GM12874 (cell line): ENCODE measurements at regions not wholly inside any gene's neighbourhood (a gene's known extent, or its start where the extent isn't known, plus 50 kb on each side); places are given as distances from the start of the nearest gene placed in this dataset.

Experiments used
- TF ChIP-seq, protein P1 (sequence below): IDR thresholded peaks from 2 replicates; pipeline ENCODE4 v1.5.1; 2011; ENCODE audit warnings: low read depth, mild to moderate bottlenecking, control low read depth, low read length, moderate library complexity; ENCODE audit not compliant: insufficient read depth

DNA sequence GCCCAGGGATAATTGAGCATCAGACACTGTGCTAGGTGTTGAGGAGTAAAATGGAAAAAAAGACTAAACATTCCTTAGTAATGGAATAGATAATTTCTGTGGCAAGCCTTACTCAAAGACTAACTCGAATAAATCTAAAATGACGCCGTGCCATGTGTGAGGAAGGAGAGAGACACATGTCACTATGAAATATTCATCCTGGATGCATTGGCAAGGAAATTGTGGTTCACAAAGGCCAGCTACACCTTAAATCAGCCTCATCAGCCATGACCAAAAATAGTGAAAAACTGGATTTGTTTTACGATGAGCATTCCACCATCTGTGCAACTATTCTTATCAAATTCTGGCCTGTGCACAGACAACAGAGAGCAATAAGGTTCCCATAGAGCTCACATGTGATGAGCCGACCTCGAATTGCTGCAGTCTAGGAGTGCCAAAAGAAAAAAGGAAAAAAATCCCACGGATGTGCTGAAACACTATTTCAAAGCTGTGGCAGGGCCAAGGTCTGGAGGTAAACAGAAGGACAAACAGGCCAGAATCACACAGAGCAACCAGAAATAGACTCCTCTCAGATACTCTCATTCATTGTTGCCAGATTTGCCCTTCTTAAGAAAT, 505.7 kb downstream of the EFNB2 start:
- TF ChIP-seq, protein P1, sequence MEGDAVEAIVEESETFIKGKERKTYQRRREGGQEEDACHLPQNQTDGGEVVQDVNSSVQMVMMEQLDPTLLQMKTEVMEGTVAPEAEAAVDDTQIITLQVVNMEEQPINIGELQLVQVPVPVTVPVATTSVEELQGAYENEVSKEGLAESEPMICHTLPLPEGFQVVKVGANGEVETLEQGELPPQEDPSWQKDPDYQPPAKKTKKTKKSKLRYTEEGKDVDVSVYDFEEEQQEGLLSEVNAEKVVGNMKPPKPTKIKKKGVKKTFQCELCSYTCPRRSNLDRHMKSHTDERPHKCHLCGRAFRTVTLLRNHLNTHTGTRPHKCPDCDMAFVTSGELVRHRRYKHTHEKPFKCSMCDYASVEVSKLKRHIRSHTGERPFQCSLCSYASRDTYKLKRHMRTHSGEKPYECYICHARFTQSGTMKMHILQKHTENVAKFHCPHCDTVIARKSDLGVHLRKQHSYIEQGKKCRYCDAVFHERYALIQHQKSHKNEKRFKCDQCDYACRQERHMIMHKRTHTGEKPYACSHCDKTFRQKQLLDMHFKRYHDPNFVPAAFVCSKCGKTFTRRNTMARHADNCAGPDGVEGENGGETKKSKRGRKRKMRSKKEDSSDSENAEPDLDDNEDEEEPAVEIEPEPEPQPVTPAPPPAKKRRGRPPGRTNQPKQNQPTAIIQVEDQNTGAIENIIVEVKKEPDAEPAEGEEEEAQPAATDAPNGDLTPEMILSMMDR = no peak

DNA sequence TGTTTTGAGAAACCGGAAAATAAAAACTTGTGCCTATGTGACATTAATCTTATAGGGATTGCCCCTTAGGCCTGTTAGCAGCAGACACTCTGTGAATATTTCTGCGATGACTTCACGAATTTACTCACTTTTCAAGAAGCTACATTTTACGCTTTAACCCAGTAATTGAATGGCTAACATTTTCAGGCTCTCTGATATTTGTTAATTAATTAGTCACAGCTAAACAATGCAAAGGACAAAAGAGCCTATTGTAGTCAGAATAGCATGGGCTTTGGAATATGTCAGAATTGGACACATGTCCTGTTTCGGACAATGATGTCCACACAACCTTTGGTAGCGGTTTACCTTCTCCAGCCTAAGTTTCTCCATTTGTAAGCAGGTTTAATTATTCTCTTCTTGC, 506.6 kb downstream of the EFNB2 start:
- TF ChIP-seq, protein P1 = no peak

DNA sequence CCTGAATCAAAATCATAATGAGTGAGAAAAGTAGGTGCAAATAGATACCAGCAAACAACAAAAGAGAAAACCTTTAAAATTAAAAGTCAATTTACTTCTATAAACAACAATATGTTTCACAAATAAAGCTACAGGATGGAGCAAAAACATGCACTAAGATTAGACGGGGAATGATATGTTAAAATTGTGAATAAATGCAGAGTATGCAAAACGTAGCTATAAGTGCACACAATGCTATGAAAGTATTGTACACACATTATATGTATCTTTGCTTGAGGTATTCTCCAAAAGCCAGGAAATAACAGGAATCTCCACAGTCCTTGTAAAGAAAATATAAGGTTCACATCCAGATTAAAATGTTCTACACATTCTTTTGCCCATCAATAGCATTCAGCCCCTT, 523.9 kb downstream of the EFNB2 start:
- TF ChIP-seq, protein P1 = no peak

DNA sequence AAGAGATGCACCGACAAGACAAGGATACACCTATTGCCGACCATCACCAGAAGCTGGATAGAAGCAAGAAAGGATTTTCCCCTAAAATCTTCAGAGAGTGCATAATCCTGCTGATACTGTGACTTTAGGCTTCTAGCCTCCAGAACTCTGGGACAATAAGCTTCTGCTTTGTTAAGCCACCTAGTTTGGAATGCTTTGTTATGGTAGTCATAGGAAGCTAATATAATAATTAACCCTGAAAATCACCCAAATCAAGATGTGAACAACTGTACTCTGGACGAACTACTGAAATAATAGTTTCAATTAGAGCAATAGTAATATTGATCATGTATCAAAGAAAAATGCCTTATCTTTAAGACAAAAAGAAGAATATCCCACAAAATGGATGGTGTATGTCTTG, 524.6 kb downstream of the EFNB2 start:
- TF ChIP-seq, protein P1 = no peak

DNA sequence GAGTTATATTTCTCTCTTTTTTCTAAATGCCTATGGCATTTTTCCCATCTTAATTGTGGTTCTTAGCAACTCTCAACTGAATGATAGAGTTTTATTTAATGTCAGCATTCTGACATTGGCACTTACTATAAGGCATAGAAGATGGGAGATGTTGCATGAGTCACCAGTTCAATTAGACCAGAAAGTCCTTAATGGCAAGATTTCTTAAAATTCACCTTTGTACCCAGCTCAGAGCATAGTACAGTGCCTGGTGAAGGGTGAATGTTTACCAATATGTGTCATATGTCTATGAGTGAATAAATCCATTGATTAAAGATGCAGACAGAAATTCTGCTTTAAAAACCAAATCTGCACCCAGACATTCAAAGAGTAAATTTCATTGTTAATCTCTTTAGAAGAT, 526.9 kb downstream of the EFNB2 start:
- TF ChIP-seq, protein P1 = no peak

DNA sequence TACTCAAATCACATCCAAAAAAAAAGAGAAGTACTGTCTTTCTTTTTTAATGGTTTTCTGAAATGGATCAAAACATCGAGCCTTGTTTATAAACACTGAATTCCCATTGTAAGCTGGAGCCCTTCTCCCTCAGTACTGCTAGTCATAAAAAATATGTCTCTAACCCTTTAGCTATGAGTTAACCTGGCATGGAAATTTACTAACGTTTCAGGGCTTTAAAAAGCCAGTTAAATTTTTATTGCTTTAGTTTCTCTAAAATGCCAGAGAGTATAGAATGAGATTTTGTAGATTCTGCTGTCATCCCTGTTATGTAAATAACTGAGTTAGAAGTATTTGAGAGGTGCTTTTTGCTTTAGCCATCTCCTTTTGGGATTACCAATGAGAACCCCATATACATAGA, 528.3 kb downstream of the EFNB2 start:
- TF ChIP-seq, protein P1 = no peak

DNA sequence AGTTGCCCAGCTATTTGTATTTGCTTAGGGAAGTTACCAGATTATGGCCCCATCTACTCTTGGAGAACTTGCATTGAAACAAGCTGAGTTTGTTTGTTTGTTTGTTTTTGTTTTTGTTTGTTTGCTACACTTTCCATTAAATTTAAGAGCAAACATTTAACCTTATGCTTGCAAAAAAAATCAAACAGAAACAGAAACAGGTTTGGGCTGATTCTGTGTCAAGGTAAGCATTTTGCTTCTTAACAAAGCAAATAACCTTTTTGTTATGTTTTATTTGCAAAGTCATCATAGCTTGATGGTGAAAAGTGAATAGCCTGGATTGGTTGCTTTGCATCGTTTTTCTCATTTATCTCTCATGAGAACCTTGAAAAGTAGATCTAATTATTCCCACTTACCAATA, 531.8 kb downstream of the EFNB2 start:
- TF ChIP-seq, protein P1 = no peak

DNA sequence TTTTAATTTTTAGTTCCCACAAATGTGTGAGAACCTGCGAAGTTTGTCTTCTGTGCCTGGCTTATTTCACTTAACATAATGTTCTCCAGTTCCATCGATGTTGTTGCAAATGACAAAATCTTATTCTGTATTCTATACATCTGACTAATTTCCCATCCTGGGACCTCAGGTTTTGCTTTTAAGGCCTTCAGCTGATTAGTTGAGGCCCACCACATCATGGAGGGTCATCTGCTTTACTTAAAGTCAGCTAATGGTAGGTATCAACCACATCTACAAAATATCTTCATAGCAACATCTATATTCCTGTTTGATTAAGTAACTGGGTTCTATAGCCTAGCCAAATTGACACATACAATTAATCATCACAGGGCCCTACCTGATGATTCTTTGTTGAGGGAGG, 534.0 kb downstream of the EFNB2 start:
- TF ChIP-seq, protein P1 = no peak
